HL-60 (cell line): ENCODE measurements at regions not wholly inside any gene's neighbourhood (a gene's known extent, or its start where the extent isn't known, plus 50 kb on each side); places are given as distances from the start of the nearest gene placed in this dataset.

Experiments used
- CTCF ChIP-seq: IDR thresholded peaks from one replicate; pipeline ENCODE4 v1.5.1; 2011; ENCODE audit warnings: low read length, control low read depth, inconsistent platforms; ENCODE audit not compliant: insufficient read depth
- GABPA ChIP-seq: IDR thresholded peaks from 2 replicates; pipeline ENCODE4 v1.6.1; 2012; ENCODE audit warnings: low read depth
- POLR2AphosphoS5 ChIP-seq: IDR thresholded peaks from 2 replicates; pipeline ENCODE4 v1.6.1; 2012; ENCODE audit warnings: low read depth
- REST ChIP-seq: IDR thresholded peaks from 2 replicates; pipeline ENCODE4 v1.6.1; 2012; ENCODE audit warnings: low read depth; ENCODE audit not compliant: insufficient replicate concordance

GRCh38 chr7:19421861-19422260 lies 276.6 kb upstream of the FERD3L start:
- no peak for TF ChIP-seq GABPA
- no peak for TF ChIP-seq CTCF
- TF ChIP-seq REST: no peak
- no peak for TF ChIP-seq POLR2AphosphoS5
